ENCODE measurements at regions not wholly inside any gene's neighbourhood (a gene's known extent, or its start where the extent isn't known, plus 50 kb on each side); places are given as distances from the start of the nearest gene placed in this dataset.

DNA sequence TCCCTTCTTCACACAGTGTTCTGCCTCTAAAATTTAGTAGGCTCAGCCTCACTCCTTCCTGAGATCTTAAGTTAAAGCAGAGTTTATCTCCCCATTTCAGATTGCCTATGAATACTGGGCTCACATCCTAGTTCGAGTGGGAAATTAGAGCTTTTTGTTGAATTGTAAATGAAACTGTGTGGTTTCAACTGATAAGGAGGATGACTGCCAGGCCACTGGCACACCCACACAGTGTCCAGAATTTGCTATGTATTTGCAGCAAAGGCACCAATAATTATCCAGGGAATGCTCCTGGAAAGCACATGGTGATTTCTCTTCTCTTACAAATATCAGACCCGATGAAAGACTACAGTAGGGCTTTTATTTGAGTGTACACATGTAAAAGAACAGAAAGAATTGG is 308.1 kb upstream of the COL8A1 start:
- TF ChIP-seq POLR2A (IDR thresholded peaks at IDR 0.05): no peak
- TF ChIP-seq, protein P1, sequence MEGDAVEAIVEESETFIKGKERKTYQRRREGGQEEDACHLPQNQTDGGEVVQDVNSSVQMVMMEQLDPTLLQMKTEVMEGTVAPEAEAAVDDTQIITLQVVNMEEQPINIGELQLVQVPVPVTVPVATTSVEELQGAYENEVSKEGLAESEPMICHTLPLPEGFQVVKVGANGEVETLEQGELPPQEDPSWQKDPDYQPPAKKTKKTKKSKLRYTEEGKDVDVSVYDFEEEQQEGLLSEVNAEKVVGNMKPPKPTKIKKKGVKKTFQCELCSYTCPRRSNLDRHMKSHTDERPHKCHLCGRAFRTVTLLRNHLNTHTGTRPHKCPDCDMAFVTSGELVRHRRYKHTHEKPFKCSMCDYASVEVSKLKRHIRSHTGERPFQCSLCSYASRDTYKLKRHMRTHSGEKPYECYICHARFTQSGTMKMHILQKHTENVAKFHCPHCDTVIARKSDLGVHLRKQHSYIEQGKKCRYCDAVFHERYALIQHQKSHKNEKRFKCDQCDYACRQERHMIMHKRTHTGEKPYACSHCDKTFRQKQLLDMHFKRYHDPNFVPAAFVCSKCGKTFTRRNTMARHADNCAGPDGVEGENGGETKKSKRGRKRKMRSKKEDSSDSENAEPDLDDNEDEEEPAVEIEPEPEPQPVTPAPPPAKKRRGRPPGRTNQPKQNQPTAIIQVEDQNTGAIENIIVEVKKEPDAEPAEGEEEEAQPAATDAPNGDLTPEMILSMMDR (IDR thresholded peaks at IDR 0.05): no peak
